Left ventricle myocardium inferior (tissue), 1 donor: ENCODE measurements at regions not wholly inside any gene's neighbourhood (a gene's known extent, or its start where the extent isn't known, plus 50 kb on each side); places are given as distances from the start of the nearest gene placed in this dataset.

Experiments
- DNase-seq: peaks from one replicate; pipeline ENCODE4 v3.0.0-alpha.2; 2020
- H3K27ac ChIP-seq: fragments of 200-600 bp; replicated peaks from 2 replicates; pipeline ENCODE4 v1.8.0; 2021
- H3K27me3 ChIP-seq: fragments of 200-600 bp; 2 replicates; pipeline ENCODE4 v1.8.0; 2021; ENCODE audit warnings: low read depth
- H3K36me3 ChIP-seq: fragments of 200-600 bp; 2 replicates; pipeline ENCODE4 v1.8.0; 2021
- H3K4me1 ChIP-seq: fragments of 200-600 bp; 2 replicates; pipeline ENCODE4 v1.8.0; 2021
- H3K4me3 ChIP-seq: fragments of 200-600 bp; 2 replicates; pipeline ENCODE4 v1.8.0; 2021; ENCODE audit warnings: mild to moderate bottlenecking, moderate library complexity
- H3K9me3 ChIP-seq: fragments of 200-600 bp; replicated peaks from 2 replicates; pipeline ENCODE4 v1.8.0; 2021
- CTCF ChIP-seq: fragments of 200-600 bp; IDR thresholded peaks from 2 replicates; pipeline ENCODE4 v1.8.0; 2021; ENCODE audit warnings: antibody characterized with exemption, mild to moderate bottlenecking, borderline replicate concordance
- intact Hi-C: fragments of 100-400 bp; cut with micrococcal nuclease; formaldehyde crosslinking; loops from one replicate; pipeline ENCODE4 v1.11.0; 2022
- donor health status: DM: no; HTN: yes; CAD: no; lungs with severe emphysema.

- no peak for TF ChIP-seq CTCF
- Histone ChIP-seq H3K9me3 (no peaks in the 10 kb centered on the region), H3K27me3 (peaks cover 7% of the 10 kb centered on the region), H3K4me1 (no peaks in the 10 kb centered on the region), H3K4me3 (no peak overlapping the region), H3K27ac (no peak overlapping the region), H3K36me3 (no peaks in the 10 kb centered on the region)
- intact Hi-C loops: no loop called here
- no peak for DNase-seq
Observed at GRCh38 chr1:69436151-69436550, 131.6 kb upstream of the LRRC7 start.

GRCh38 chr1:69438056-69438795 lies 129.5 kb upstream of the LRRC7 start:
- TF ChIP-seq CTCF: no peak
- intact Hi-C loops: no loop called here
- Histone ChIP-seq H3K9me3 (no peaks in the 10 kb centered on the region), H3K36me3 (no peaks in the 10 kb centered on the region), H3K27me3 (peaks cover 7% of the 10 kb centered on the region), H3K4me1 (no peaks in the 10 kb centered on the region), H3K4me3 (no peak overlapping the region), H3K27ac (no peak overlapping the region)
- DNase-seq: no peak

- Histone ChIP-seq H3K9me3 (no peaks in the 10 kb centered on the region), H3K4me1 (no peaks in the 10 kb centered on the region), H3K4me3 (no peak overlapping the region), H3K27me3 (peaks cover 7% of the 10 kb centered on the region), H3K36me3 (no peaks in the 10 kb centered on the region), H3K27ac (no peak overlapping the region)
- intact Hi-C loops: no loop called here
- TF ChIP-seq CTCF: no peak
- DNase-seq: no peak
Observed at GRCh38 chr1:69441496-69441895, 126.2 kb upstream of the LRRC7 start.

GRCh38 chr1:69451196-69451595 lies 116.5 kb upstream of the LRRC7 start:
- Histone ChIP-seq H3K9me3 (peaks cover 10% of the 10 kb centered on the region), H3K27me3 (no peaks in the 10 kb centered on the region), H3K27ac (no peak overlapping the region), H3K4me3 (no peak overlapping the region), H3K4me1 (no peaks in the 10 kb centered on the region), H3K36me3 (no peaks in the 10 kb centered on the region)
- DNase-seq: no peak
- intact Hi-C loops: no loop called here
- no peak for TF ChIP-seq CTCF

- intact Hi-C loops: no loop called here
- no peak for DNase-seq
- H3K27ac ChIP-seq: no peak overlapping the region
- no peak overlapping the region for H3K4me3 ChIP-seq
- no peaks in the 10 kb centered on the region for H3K9me3 ChIP-seq
- no peak for TF ChIP-seq CTCF
- no peaks in the 10 kb centered on the region for H3K4me1 ChIP-seq
- no peaks in the 10 kb centered on the region for H3K36me3 ChIP-seq
- no peaks in the 10 kb centered on the region for H3K27me3 ChIP-seq
Observed at GRCh38 chr1:69455718-69456117, 112.0 kb upstream of the LRRC7 start.

GRCh38 chr1:69459244-69459643 lies 108.5 kb upstream of the LRRC7 start:
- Histone ChIP-seq H3K4me3 (no peak overlapping the region), H3K27me3 (no peaks in the 10 kb centered on the region), H3K36me3 (no peaks in the 10 kb centered on the region), H3K4me1 (no peaks in the 10 kb centered on the region), H3K9me3 (peaks cover 9% of the 10 kb centered on the region), H3K27ac (no peak overlapping the region)
- TF ChIP-seq CTCF: no peak
- intact Hi-C loops: no loop called here
- no peak for DNase-seq
